HT1080 (cell line): ENCODE measurements at regions not wholly inside any gene's neighbourhood (a gene's known extent, or its start where the extent isn't known, plus 50 kb on each side); places are given as distances from the start of the nearest gene placed in this dataset.
A peak's percentile ranks its signal among the peaks of the same experiment; 100 is the strongest.
"Not testable (repeated sequence)": the region's sequence is repeated elsewhere in the genome, so short reads cannot be mapped to it uniquely, and the experiment has no call there.

ENCODE experiments used
- DNase-seq: peaks from one replicate; pipeline ENCODE4 v3.0.0-alpha.2; 2015; ENCODE audit warnings: low read depth

GRCh38 chr9:115850548-115851304, 302.9 kb upstream of the PAPPA start:
- peak; percentile 51 for DNase-seq

- DNase-seq: no peak
These were observed 298.0 kb upstream of the PAPPA start for GRCh38 chr9:115855458-115856133.

DNA sequence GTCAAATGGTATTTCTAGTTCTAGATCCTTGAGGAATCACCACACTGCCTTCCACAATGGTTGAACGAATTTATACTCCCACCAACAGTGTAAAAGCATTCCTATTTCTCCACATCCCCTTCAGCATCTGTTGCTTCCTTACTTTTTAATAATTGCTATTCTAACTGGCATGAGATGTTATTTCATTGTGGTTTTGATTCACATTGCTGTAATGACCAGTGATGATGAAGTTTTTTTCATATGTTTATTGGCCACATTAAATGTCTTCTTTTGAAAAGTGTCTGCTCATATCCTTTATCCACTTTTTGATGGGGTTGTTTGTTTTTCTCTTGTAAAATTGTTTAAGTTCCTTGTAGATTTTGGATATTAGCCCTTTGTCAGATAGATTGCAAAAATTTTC, 295.2 kb upstream of the PAPPA start:
- not testable (repeated sequence) for DNase-seq

DNA sequence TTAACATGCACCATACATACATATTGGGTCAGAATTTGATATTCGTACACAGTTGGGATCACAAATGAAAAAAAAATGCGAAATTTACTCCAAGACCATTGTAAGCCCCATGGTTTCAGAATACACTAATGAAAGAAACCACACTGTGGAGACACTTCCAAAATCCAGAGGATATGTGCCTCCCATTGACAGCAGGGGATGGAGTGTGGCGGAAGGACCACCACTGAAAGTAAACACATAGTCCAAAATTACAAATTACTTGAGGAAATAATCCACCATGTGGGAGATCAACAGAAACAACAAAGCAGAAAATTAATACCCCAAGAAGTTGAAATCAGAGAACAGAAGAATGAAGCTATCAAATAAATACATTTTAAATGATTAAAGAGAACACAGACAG, 291.6 kb upstream of the PAPPA start:
- DNase-seq: no peak

DNA sequence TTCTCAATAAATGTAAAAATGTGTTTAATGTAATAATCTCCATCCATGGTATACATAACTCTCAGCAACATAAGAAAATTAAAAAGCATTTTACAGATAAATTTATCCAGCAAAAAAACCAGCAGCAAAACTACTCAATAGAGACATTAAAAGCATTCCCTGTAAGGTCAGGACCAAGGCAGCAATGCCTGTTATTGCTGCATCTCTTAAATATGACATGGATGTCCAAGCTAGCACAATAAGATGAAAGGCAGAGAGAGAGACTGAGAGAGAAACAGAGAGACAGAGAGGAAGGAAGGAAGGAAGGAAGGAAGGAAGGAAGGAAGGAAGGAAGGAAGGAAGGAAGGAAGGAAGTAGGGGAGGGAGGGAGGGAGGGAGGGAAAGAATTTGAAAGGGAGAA, 289.0 kb upstream of the PAPPA start:
- no peak for DNase-seq

GRCh38 chr9:115867326-115867725, 286.3 kb upstream of the PAPPA start:
- DNase-seq: no peak

GRCh38 chr9:115877852-115878438, 275.6 kb upstream of the PAPPA start:
- DNase-seq: peak; percentile 5

DNA sequence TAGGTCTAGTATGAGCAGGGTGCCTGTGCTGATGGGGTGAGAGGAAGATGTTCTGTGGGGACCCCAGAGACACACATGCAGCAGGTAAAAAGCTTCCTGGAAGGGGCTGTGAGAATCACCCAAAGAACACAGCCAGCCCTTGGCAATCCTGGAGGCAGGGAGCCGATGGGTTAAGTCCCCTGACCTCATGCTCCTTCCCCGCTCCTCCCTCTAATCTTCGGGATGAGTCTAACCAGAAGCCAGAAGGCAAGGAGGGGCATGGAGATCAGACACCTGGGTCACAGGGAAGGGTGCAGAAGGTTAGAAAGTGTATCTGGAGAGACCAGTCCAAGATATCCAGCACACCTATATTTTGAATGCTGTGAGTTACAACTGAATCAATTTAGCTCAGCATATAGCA, 274.1 kb upstream of the PAPPA start:
- DNase-seq: no peak

- DNase-seq: no peak
These were observed 273.2 kb upstream of the PAPPA start for GRCh38 chr9:115880221-115880885.

GRCh38 chr9:115882911-115883310, 270.7 kb upstream of the PAPPA start:
- DNase-seq: no peak

- DNase-seq: peak; percentile 46
These were observed 269.9 kb upstream of the PAPPA start for GRCh38 chr9:115883467-115884329.

- DNase-seq: no peak
These were observed 268.7 kb upstream of the PAPPA start for GRCh38 chr9:115884846-115885245.

- DNase-seq: no peak
These were observed 265.5 kb upstream of the PAPPA start for GRCh38 chr9:115888131-115888530.

DNA sequence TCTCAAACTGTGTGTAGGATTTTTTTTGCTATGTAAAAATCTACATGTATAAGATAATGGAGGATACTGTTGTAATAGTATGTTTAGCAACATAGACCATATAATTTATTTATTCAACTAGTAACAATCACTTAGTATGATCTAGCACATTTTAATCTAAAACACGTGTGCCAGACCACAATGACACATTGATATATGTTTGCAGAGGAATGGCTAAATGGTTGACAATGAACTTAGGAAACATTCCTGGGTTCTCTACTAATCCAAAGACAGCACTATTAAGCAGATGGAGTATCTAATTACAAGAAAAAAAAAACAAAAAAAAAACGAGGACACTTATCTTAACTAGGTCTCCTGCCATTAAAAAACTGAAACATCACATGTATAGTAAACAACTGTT, 261.7 kb upstream of the PAPPA start:
- peak; percentile 56 for DNase-seq

GRCh38 chr9:115898478-115898877, 255.1 kb upstream of the PAPPA start:
- DNase-seq: not testable (repeated sequence)

DNA sequence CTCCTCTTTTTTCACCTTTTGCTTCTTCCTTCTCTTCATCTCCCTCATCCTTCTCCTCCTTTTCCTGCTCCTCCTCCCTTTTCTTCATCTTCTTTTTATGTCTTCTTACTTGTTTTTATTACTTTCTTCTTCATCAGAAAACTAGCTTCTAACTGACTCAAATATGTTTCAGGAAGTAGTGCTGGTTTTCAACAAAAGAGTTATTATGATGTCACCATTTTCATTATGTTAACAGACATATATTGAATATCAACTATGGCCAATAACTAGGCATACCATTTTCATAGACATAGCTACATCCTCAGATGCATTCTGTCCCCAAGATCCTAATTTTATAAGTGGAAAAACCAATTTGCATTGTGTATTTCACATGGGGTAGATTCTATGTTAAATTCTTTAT, 252.9 kb upstream of the PAPPA start:
- no peak for DNase-seq

- no peak for DNase-seq
These were observed 242.6 kb upstream of the PAPPA start for GRCh38 chr9:115910959-115911358.

DNA sequence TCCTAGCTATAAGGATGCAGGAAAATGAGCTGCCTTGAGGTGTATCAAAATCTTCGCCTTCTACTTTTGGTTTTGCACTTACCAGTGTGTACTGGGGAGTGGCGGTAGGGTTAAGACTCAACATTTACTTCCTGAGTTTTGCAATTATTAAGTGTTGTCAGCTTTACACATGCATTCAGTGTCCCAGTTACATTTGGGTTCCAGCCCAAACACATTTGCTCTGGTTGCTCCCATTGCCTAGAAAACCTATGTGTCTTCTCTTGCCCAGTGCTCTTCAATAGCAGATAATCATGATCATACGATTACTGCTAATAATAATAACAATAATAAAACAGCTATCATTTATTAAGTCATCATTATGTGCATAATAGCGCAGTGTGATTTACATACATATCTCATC, 241.5 kb upstream of the PAPPA start:
- no peak for DNase-seq

DNA sequence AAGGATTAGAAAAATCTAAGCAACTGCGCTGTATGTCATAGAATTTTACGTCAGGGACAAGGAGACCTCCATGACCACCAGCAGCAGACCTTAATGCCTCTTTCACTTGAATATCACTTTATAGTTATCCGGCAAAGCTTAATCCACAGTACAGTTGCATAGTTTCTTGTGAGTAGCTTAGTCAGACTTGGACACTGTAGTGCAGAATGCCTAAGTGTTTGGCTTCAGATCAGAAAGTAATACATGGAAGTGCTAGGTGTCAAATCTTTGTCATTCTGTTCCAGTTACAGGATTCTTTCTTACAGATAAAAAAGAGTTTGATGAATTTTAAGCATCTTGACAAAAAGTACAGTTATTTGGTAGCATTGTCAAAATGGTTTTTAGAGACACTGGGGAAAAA, 239.9 kb upstream of the PAPPA start:
- DNase-seq: no peak

DNA sequence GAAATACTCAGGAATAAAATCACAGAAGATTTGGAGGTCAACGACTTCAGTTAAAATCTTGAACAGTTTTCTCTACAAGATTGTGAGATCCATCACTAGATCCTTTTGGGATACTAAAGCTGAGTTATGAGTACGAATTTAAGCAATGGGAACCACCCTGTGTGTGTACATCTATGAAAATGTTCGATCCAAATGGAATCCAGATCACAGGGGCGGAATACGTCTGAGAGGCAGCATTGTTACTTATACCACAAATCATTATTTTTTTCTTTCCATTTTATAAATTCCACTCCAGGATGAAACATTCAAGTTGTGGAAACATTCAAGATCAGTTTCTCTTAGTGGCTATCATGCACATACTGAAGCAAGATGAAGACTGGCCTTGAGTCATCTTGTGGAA, 239.3 kb upstream of the PAPPA start:
- no peak for DNase-seq

DNA sequence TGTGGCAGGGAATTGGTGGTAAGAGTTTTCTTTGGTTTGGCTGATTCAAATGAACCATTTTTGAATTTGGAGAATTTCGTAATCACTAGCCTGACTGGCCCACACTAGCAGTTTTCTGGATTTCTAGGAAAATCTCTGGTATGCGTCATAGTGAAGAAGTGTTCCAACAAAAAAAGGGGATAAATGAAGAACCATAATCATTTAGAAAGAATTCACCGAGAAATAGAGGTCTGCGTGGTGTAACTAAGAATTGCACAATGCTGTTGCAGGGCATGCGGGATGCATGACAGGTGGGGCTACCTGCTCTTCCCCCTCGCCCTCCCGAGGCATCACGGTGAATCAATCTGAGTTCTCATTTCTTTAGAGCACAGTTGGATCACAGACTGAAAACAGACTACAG, 232.3 kb upstream of the PAPPA start:
- DNase-seq: no peak
